GM21423 (cell line): ENCODE measurements at regions not wholly inside any gene's neighbourhood (a gene's known extent, or its start where the extent isn't known, plus 50 kb on each side); places are given as distances from the start of the nearest gene placed in this dataset.
"Not testable (repeated sequence)": the region's sequence is repeated elsewhere in the genome, so short reads cannot be mapped to it uniquely, and the experiment has no call there.

Experiments
- ATAC-seq: cut with Tn5 transposase; IDR thresholded peaks from one replicate; pipeline ENCODE4 v1.9.1; 2021; ENCODE audit warnings: mild to moderate bottlenecking, moderate library complexity; ENCODE audit not compliant: unreplicated experiment

GRCh38 chr7:76852362-76852761, 179.8 kb downstream of the SPDYE17 start:
- not testable (repeated sequence) for ATAC-seq

- ATAC-seq: not testable (repeated sequence)
Observed at GRCh38 chr7:76851617-76852016, 180.5 kb downstream of the SPDYE17 start.

- ATAC-seq: not testable (repeated sequence)
Observed at GRCh38 chr7:76849887-76850563, 182.1 kb downstream of the SPDYE17 start.

- not testable (repeated sequence) for ATAC-seq
Observed at GRCh38 chr7:76839879-76840278, 192.3 kb downstream of the SPDYE17 start.

GRCh38 chr7:76839214-76839613, 192.9 kb downstream of the SPDYE17 start:
- not testable (repeated sequence) for ATAC-seq

- ATAC-seq: not testable (repeated sequence)
Observed at GRCh38 chr7:76838357-76838756, 193.8 kb downstream of the SPDYE17 start.

GRCh38 chr7:76829233-76829632, 202.2 kb upstream of the POMZP3 start:
- not testable (repeated sequence) for ATAC-seq

- ATAC-seq: not testable (repeated sequence)
Observed at GRCh38 chr7:76826181-76826580, 199.1 kb upstream of the POMZP3 start.

- ATAC-seq: not testable (repeated sequence)
Observed at GRCh38 chr7:76809856-76810255, 182.8 kb upstream of the POMZP3 start.

- not testable (repeated sequence) for ATAC-seq
Observed at GRCh38 chr7:76807588-76808100, 180.6 kb upstream of the POMZP3 start.

- ATAC-seq: not testable (repeated sequence)
Observed at GRCh38 chr7:76806460-76806859, 179.4 kb upstream of the POMZP3 start.

- not testable (repeated sequence) for ATAC-seq
Observed at GRCh38 chr7:76806010-76806409, 178.9 kb upstream of the POMZP3 start.

GRCh38 chr7:76805262-76805661, 178.2 kb upstream of the POMZP3 start:
- ATAC-seq: not testable (repeated sequence)

GRCh38 chr7:76797639-76798038, 170.6 kb upstream of the POMZP3 start:
- ATAC-seq: not testable (repeated sequence)

- ATAC-seq: not testable (repeated sequence)
Observed at GRCh38 chr7:76780693-76781092, 153.6 kb upstream of the POMZP3 start.

GRCh38 chr7:76774279-76774678, 147.2 kb upstream of the POMZP3 start:
- not testable (repeated sequence) for ATAC-seq

GRCh38 chr7:76771980-76772379, 144.9 kb upstream of the POMZP3 start:
- not testable (repeated sequence) for ATAC-seq

GRCh38 chr7:76763977-76764376, 136.9 kb upstream of the POMZP3 start:
- ATAC-seq: not testable (repeated sequence)

- ATAC-seq: not testable (repeated sequence)
Observed at GRCh38 chr7:76760546-76761220, 133.6 kb upstream of the POMZP3 start.

- ATAC-seq: not testable (repeated sequence)
Observed at GRCh38 chr7:76739538-76739937, 112.5 kb upstream of the POMZP3 start.

GRCh38 chr7:76736724-76737123, 109.6 kb upstream of the POMZP3 start:
- not testable (repeated sequence) for ATAC-seq

GRCh38 chr7:76736091-76736490, 109.0 kb upstream of the POMZP3 start:
- not testable (repeated sequence) for ATAC-seq
